ENCODE measurements at regions not wholly inside any gene's neighbourhood (a gene's known extent, or its start where the extent isn't known, plus 50 kb on each side); places are given as distances from the start of the nearest gene placed in this dataset.

- TF ChIP-seq, protein P1, sequence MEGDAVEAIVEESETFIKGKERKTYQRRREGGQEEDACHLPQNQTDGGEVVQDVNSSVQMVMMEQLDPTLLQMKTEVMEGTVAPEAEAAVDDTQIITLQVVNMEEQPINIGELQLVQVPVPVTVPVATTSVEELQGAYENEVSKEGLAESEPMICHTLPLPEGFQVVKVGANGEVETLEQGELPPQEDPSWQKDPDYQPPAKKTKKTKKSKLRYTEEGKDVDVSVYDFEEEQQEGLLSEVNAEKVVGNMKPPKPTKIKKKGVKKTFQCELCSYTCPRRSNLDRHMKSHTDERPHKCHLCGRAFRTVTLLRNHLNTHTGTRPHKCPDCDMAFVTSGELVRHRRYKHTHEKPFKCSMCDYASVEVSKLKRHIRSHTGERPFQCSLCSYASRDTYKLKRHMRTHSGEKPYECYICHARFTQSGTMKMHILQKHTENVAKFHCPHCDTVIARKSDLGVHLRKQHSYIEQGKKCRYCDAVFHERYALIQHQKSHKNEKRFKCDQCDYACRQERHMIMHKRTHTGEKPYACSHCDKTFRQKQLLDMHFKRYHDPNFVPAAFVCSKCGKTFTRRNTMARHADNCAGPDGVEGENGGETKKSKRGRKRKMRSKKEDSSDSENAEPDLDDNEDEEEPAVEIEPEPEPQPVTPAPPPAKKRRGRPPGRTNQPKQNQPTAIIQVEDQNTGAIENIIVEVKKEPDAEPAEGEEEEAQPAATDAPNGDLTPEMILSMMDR (IDR thresholded peaks at IDR 0.05) = no peak
- TF ChIP-seq POLR2A (IDR thresholded peaks at IDR 0.05) = no peak
- no peak for DNase-seq
- Histone ChIP-seq H3K27ac (no peak overlapping the region), H3K9me3 (replicated peaks in 1 of 3) (no peaks in the 10 kb centered on the region), H3K36me3 (replicated peaks in 1 of 2) (no peaks in the 10 kb centered on the region), H3K27me3 (no peaks in the 10 kb centered on the region), H3K4me1 (replicated peaks in 1 of 2) (no peaks in the 10 kb centered on the region), H3K4me3 (no peak overlapping the region)
- intact Hi-C loops (cut with DNase I) = no loop called here
- 56 to 77% (median 69%) methylated on average over 1 of the region's 1 CpG for WGBS, 4 donors
Observed at GRCh38 chr3:95905182-95905581, 909.2 kb upstream of the EPHA6 start.

GRCh38 chr3:95911767-95912166, 902.6 kb upstream of the EPHA6 start:
- intact Hi-C loops (cut with DNase I) = no loop called here
- Histone ChIP-seq H3K27me3 (no peaks in the 10 kb centered on the region), H3K4me1 (replicated peaks in 1 of 2) (no peaks in the 10 kb centered on the region), H3K36me3 (replicated peaks in 1 of 2) (no peaks in the 10 kb centered on the region), H3K4me3 (no peak overlapping the region), H3K27ac (no peak overlapping the region), H3K9me3 (replicated peaks in 1 of 3) (no peaks in the 10 kb centered on the region)
- WGBS, 4 donors = 87 to 88% methylated on average over 1 of the region's 1 CpG; no CpG with 5 or more reads in 2 of the 4 donors
- DNase-seq = no peak
- TF ChIP-seq, protein P1 (IDR thresholded peaks at IDR 0.05) = no peak
- TF ChIP-seq POLR2A (IDR thresholded peaks at IDR 0.05) = no peak

- intact Hi-C loops (cut with DNase I) = no loop called here
- TF ChIP-seq, protein P1 (IDR thresholded peaks at IDR 0.05) = no peak
- TF ChIP-seq POLR2A (IDR thresholded peaks at IDR 0.05) = no peak
- Histone ChIP-seq H3K4me1 (replicated peaks in 1 of 2) (peaks cover 0 to 8% of the 10 kb centered on the region in 2 donors), H3K27me3 (no peaks in the 10 kb centered on the region), H3K27ac (peak overlapping the region in 1 of 5 donors; percentile 53), H3K36me3 (replicated peaks in 1 of 2) (no peaks in the 10 kb centered on the region), H3K4me3 (no peak overlapping the region), H3K9me3 (replicated peaks in 1 of 3) (no peaks in the 10 kb centered on the region)
- 56 to 70% (median 64%) methylated on average over 3 of the region's 3 CpGs for WGBS, 4 donors
- DNase-seq = peak in 6 of 7 donors; percentile 21 to 75 (median 57)
Observed at GRCh38 chr3:95923496-95924210, 890.7 kb upstream of the EPHA6 start.

- intact Hi-C loops (cut with DNase I) = no loop called here
- no peaks in the 10 kb centered on the region for H3K27me3 ChIP-seq
- TF ChIP-seq POLR2A (IDR thresholded peaks at IDR 0.05) = no peak
- TF ChIP-seq, protein P1 (IDR thresholded peaks at IDR 0.05) = no peak
- no peak overlapping the region for H3K4me3 ChIP-seq
- no peak for DNase-seq
- 53 to 63% (median 58%) methylated on average over 9 of the region's 9 CpGs for WGBS, 4 donors
- H3K27ac ChIP-seq = no peak overlapping the region
- no peaks in the 10 kb centered on the region for H3K36me3 ChIP-seq (replicated peaks in 1 of 2)
- peaks cover 0 to 8% of the 10 kb centered on the region in 2 donors for H3K4me1 ChIP-seq (replicated peaks in 1 of 2)
- H3K9me3 ChIP-seq (replicated peaks in 1 of 3) = no peaks in the 10 kb centered on the region
Observed at GRCh38 chr3:95926904-95927501, 887.4 kb upstream of the EPHA6 start.
